ENCODE measurements at regions not wholly inside any gene's neighbourhood (a gene's known extent, or its start where the extent isn't known, plus 50 kb on each side); places are given as distances from the start of the nearest gene placed in this dataset.

GRCh38 chr2:12074845-12075217 is 328.4 kb downstream of the LPIN1 start:
- no peak for DNase-seq (ENCODE audit: low read depth)
- no peak overlapping the region for H3K4me3 ChIP-seq (ENCODE audit: low read depth, low read length)
- TF ChIP-seq CTCF (conservative IDR thresholded peaks at IDR 0.05; ENCODE audit: low read depth, low read length), result no peak

DNA sequence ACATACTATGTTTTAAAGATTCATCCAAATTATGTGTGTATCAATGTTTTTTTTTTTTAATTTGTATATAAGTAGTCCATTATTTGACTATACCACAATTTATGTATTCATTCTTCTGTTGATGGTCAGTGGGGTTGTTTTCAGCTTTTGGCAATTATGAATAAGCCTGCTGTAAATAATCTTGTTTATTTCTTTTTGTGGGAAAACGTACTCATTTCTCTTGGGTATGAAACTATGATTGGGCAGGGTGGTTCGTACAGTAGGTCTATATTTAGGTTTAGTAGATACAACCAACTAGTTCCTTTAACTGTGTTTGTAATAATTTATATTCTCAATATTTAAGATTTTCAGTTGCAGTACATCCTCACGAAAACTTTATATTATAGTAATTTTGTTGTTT is 329.2 kb downstream of the LPIN1 start:
- DNase-seq (ENCODE audit: low read depth), result no peak
- H3K4me3 ChIP-seq (ENCODE audit: low read depth, low read length), result no peak overlapping the region
- TF ChIP-seq CTCF (conservative IDR thresholded peaks at IDR 0.05; ENCODE audit: low read depth, low read length), result no peak

DNA sequence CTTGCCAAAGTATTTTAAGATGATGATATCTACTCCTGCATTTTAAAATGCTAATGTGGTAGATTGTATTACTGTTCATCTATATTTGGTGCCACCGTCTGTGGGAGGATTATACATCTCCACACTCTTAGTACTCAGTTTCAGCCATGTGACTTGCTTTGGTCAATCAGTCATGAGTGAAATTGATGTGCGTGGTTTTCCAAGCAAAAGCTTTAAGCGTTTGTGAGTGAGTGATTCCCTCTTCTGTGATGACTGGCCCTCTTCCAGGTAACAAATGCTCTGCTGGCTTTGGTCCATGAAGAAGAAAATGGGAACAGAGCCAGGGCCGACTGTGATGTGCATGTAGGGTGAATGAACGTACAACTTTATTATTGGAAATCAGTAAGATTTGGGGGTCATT is 330.4 kb downstream of the LPIN1 start:
- peak; percentile 62 for DNase-seq (ENCODE audit: low read depth)
- TF ChIP-seq CTCF (conservative IDR thresholded peaks at IDR 0.05; ENCODE audit: low read depth, low read length), result no peak
- H3K4me3 ChIP-seq (ENCODE audit: low read depth, low read length), result no peak overlapping the region

DNA sequence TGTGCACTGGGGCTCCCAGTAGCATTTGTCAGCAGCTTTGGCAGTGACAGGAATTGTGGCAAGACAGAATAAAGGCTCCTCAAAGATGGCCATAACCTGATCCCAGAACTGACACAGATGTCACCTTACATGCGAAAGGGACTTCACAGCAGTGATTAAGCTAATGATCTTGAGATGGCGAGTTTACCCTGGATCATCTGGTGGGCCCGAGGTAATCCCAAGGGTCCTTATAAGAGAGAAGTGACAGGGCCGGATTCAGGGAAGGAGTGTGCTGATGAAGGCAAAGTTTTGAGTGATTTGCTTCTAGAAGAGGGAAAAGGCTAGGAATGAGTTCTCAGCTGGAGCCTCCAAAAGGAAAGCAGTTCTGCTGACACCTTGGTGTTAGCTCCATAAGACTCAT is 333.9 kb downstream of the LPIN1 start:
- DNase-seq (ENCODE audit: low read depth), result no peak
- no peak for TF ChIP-seq CTCF (conservative IDR thresholded peaks at IDR 0.05; ENCODE audit: low read depth, low read length)
- H3K4me3 ChIP-seq (ENCODE audit: low read depth, low read length), result no peak overlapping the region

DNA sequence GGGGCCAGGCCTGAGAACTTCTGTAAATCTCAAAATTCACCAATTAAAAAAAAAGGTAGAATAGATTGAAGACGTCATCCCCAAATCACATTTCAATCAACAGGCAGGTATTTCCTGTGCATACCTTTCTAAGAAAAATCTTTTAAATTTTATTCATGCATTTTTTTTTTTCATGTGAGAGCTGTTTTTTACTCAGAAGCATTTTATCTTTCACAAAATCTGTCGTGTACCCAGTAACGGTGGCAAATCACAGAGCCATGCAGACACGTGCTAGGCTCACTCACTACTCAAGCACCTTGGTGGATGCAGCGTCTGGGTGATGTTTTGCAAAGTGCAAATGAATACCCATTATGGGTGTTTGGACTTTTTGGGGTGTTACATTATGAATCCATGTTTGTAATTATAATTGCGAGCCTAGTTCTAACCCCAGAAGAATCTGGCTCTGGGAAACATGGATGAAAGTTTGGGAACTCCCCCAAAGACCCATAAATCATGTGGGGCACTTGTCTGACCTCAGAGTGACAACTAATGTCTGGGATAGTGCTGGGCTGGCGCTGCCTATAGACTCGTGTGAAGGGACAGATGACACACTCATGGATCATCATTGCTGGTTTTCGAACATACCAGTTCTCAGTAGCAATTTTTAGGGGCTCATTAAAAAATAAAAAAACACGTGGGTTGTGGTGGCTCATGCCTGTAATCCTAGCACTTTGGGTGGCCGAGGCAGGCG is 335.2 kb downstream of the LPIN1 start:
- H3K4me3 ChIP-seq (ENCODE audit: low read depth, low read length), result no peak overlapping the region
- no peak for DNase-seq (ENCODE audit: low read depth)
- no peak for TF ChIP-seq CTCF (conservative IDR thresholded peaks at IDR 0.05; ENCODE audit: low read depth, low read length)

DNA sequence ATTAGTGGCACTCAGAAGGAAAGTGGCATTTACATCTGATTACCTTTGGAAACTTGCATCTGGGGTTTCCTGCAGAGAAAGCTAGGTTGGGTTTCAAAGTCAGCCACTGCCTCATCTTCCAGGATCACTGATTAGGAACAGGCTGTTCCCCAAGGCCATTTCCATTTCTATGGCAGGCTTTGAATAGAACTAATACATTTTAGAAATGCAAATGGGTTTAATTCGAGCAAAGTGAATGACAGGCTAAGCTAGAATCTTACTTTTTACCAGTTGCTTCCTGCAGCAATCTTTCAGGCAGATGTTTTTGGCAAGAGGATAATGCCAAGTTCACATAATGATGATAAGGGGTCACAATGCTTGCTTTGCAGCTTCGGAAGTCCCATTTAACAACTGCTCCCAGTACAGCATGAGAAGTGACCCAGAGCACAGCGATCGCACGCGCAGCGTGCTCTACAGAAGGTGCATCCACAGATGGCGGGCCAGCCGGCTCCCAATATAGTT is 336.7 kb downstream of the LPIN1 start:
- no peak overlapping the region for H3K4me3 ChIP-seq (ENCODE audit: low read depth, low read length)
- no peak for DNase-seq (ENCODE audit: low read depth)
- no peak for TF ChIP-seq CTCF (conservative IDR thresholded peaks at IDR 0.05; ENCODE audit: low read depth, low read length)

Measured in epithelial cell of proximal tubule (primary cell).